Fibroblast of gingiva (primary cell): ENCODE measurements at regions not wholly inside any gene's neighbourhood (a gene's known extent, or its start where the extent isn't known, plus 50 kb on each side); places are given as distances from the start of the nearest gene placed in this dataset.
A peak's percentile ranks its signal among the peaks of the same experiment; 100 is the strongest.
"Not testable (repeated sequence)": the region's sequence is repeated elsewhere in the genome, so short reads cannot be mapped to it uniquely, and the experiment has no call there.

ENCODE experiments used
- DNase-seq: peaks from one replicate; pipeline ENCODE4 v3.0.0-alpha.2; 2011; ENCODE audit warnings: low read depth

DNA sequence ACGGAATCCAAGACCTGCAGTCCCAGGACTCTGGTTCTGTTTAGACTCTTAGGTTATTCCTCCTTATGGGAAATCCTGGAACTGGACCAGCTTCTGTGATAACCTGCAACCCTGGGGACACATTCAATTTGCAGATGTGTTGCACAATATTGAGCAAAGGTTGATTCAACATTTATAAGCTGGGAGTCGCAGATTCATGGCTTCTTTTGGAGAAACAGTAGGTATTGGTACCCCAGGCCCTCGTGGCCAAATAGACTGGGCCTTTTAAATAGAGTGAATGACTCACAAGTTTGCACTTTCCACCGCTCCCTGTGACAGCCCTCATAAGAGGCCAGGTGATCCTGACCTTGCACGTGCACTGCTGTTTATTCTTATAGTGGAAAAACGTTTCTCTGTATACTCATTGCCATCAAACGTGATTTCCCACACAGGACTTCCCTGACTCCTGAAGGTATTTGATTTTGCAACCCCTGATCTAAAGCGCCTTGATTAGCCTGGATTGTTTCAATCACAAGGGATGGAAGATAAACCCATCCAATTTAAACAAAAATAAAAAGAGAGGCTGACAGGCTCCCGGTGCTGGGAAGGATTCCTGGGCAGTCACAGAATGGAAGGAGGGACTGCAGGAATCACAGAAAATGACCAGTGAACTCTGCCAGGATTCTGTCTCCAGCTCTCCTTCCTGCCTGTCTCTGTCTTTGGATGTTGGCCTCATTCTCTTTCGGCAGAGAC is 98.0 kb downstream of the VCPKMT start:
- DNase-seq, result no peak

DNA sequence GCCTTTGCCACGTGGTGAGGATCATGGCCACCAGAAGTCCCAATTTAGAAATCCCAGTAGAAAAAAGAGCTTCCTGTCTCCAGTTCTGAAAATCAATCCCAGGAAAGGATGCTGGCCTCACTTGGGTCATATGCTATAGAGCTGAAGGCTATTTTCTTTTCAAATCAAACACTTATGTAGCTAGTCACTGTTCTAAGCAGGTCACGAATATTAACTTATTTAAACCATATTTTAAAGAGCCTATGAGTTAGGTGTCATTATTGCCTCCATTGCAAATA is 97.5 kb downstream of the VCPKMT start:
- no peak for DNase-seq

DNA sequence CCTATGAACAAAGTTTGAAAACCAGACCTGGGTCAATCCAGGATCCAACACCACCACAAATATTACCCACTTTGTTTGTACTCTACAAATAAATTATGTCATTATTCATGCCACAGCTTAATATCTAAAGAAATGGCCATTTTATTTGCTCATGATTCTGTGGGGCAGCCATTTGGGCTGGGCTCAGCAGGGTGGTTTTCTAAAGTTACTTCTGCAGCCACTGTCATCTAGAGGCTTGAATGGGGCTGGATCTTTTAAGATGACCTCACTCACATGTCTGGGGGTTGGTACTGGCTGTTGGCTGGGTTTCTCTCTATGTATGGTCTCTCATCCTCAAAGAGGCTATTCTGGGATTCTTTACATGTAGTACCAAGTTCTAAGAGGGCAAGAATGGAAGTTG is 96.2 kb downstream of the VCPKMT start:
- no peak for DNase-seq

DNA sequence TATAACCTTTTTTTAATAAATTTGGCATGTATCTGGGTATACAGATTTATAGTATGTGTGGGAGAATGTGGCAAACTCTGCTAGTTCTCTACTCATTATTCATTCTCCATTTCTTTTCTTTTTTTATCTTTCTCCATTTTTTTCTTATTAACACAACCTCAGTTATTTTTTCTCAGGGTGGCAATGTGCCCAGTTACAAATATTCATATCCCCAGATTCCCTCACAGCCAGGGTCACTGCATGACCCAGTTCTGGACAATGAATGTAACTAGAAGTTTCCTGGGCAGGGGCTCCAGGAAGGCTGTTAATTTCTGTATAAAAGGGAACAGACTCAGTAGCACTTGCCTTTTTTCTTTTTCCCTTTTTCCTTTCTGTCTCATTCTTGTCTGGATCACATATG is 95.6 kb downstream of the VCPKMT start:
- no peak for DNase-seq

DNA sequence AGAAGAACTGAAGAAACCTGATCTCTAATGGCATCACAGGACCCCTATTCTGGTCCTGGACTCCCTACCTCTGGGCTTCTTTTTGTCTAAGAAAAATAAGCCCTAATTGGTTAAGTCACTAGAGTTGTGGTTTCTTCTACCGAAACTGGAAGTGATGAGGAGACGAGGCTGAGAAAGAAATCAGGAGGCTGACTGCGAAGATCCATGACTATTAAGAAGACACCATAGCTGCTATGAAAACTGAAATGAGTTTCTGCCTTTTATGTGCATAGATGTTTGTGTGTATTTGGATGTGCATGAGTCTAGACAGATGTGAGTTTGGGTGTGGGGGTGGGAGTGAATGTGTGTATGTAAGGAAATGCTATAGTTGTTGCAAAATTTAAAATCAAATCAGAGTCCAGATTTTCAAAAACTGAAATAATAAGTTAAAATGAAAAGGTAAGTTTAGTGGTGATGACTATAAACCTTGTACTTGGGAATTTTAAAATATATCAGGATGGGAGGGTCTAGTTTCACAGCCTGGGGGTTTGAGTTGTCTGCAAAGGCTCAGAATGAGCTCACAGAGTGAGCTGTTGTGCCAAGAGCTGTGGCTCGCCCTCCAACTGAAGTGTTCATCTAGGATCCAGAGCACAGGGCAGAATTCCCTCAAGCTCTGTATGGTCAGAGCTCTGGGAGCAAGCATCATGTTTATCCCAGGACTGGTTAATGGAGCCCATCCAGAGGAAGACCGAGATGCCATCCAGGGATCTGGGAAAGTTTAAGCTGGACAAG is 94.9 kb downstream of the VCPKMT start:
- no peak for DNase-seq

DNA sequence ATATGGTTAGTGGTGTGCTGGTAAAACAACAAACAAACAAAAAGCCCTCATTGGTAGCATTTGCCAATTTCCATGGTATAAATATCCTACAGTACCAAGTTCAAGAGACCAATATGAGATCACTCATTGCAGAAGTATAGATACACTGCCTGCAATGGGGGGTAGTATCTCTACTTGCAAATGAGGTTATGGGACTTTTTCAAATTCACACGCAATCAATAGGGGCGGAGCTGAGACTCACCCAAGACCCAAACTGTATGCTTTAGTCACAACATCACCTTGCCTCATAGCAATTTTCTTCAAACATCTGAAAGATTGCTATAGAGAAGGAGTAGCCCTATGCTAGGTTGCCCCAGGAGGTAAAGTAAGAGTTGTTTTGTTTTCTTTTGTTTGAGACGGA is 93.7 kb downstream of the VCPKMT start:
- DNase-seq, result no peak

DNA sequence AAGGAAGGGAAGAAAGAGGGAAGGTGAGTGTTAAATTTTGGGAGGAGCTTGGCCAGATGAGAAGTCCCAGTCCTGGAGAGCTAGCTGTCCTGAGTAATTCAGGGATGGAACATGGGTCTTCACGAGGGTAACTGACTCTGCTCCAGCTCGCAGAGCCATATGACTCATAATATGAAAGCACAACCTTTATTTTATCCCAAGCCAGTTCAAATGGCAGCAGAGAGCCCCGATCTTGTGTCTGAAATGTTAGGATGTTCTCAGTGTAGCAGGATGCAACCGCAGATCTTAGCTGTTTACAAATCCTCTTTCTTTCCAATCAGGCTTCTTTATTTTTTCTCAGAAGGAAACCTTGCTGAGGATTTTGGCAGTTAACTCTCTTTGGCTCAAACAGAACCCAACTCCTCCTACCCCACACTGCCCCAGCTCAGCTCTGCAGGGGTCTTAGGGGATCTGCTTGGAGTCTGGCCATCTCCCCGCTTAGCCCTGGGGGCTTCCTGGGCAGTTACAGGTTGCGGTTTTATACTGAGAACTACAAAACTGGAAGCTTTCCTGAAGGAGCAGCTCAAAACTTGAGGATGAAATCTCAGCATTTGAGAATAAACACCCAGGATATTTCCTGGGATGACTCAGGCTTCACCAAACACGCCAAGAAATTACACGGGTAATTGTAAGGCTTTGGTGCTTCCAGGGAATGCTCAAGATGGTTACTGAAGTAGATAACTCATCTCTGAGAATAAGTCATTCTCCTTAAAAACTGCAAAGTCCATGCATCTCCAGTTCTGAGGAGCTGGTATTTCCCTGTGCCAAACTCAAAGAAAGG is 92.5 kb downstream of the VCPKMT start:
- peak; percentile 80 for DNase-seq

DNA sequence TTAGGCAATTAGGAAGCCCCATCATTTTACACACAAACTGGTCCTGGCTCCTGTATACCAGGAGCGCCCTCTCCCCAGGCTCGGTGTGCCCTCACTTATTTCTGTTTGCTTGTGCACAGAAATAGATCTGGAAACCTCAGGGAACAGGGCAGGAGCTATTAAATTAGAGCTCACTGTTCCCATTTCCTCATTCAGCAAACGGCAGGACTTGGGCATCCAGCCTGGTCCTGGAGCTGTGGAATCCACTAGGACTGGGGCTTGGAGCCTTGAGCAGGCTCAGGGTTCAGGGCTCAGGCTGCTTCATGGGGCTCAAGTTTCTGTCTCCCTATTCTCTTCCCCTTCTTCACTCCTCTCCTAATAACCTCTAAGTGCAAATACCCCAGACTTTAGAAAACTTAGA is 91.3 kb downstream of the VCPKMT start:
- DNase-seq, result no peak

DNA sequence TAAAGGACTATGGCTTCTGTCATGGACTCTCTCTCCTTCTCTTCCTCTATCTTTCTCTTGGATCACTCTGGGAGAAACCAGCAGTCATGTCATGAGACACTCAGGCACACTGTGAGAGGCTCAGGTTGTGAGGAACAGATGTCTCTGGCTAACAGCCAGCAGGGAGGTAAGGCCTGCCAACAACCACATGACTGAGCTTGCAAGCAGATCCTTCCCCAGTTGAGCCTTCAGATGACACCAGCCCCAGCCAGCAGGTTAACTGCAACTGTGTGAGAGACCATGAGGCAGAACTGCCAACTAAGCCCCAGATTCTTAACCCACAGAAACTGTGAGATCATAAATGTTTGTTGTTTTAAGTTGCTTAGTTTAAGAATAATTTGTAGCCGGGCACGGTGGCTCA is 90.6 kb downstream of the VCPKMT start:
- DNase-seq, result peak; percentile 24

DNA sequence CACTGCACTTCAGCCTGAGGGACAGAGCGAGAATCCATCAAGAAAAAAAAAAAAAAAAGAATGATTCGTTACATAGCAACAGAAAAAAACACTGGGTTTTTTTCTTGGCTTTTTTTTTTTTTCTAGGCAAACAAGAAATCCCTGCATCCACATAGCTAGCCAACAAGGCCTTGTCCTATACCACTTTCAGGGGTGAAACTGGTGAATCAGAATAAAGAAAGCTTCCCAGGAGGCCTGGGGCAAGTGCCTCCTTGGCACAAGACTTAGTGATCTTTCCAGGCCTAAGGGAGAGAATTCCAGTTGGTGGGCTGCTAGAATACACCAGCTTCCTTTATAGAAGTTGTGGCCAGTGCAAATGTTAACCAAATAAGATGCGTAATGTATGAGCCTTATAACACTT is 90.0 kb downstream of the VCPKMT start:
- no peak for DNase-seq

DNA sequence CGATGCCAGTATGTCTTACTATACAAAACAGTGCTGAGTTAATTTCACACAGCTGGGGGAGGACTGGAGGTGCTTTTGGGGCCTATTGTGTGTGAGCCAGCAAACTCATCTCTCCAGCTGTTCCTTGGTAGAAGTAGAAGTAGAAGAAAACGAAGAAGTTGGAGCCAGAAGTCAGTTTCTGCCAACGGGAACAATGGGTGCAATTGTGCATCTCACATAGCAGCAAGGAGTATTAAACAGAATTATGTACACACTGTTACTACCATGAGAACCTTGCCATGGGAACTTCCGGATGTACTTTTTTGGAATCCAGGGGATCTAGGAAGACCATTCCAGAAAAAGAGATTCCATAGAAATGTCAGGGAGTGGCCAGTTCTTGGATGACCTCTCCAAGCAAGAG is 88.6 kb downstream of the VCPKMT start:
- no peak for DNase-seq

DNA sequence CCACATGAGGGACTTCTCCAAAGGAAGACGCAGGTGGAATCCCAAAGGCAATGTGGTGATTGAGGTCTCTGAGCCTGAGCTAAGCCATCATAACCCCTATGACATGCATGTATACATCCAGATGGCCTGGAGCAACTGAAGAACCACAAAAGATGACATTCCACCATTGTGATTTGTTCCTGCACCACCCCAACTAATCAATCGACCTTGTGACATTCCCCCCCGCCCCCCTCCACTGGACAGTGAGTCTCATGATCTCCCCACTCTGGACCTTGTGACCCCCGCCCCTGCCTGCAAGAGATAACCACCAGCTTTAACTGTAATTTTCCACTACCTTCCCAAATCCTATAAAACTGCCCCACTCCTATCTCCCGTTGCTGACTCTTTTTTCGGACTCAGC is 87.9 kb downstream of the VCPKMT start:
- DNase-seq, result no peak

DNA sequence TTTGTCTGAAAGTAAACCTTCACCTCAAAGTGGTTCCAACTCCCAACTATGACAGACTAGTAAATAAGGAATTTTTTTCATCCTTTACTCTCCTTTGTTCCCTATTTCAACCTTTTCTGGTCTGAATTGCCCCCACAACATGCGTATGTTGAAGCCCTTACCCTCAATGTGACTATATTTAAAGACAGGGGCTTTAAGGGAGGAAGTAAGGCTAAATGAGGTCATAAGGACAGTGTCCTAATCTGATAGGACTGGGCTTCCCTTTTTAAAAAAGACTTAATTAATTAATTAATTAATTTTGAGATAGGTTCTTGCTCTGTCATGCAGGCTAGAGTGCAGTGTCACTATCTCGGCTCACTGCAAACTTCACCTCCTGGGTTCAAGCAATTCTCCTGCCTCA is 86.3 kb downstream of the VCPKMT start:
- no peak for DNase-seq

DNA sequence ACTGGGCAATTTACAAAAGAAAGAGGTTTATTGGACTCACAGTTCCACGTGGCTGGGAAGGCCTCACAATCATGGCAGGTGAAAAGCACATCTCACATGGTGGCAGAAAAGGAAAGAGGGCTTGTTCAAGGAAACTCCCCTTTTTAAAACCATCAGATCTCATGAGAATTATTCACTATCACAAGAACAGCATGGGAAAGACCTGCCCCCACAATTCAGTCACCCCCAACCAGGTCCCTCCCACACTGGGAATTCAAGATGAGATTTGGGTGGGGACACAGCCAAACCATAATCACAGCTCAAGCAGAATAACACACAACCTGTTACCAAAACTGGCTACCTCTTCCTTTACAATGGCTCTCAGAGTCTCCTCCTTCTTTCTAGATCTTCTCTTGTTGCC is 85.5 kb downstream of the VCPKMT start:
- not testable (repeated sequence) for DNase-seq

DNA sequence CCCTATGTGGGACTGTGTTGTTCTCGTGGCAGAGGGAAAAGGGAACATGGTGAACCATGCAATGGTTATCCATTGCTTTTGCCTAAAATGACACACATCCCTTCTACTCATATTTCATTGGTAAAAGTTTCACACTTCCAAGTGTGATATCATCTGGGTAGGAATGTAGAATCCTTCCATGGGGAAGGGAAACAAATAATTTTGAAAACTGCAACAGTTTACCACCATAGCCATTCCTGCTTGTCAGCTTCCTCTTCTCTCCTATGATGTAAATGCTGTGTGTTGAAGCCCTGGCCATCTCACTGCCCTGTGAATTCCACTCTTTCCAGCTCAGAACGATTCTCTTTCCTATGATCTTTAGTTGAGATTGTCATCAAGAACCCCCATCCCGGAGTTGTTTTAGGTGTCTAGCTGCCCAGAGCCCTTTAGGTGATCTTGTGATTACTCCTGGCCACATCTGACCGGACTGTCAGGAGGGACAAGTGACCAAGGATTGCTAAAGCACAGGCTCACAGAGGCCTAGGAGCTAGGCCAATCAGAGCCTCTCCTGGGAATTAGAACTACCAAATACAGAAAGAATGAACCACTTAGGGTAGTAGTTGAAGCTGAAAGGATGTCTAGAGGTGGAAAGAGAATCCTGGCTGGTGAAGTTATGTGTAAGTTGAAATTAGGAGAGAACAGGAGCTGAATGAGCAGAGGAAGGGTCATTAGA is 84.6 kb downstream of the VCPKMT start:
- peak; percentile 46 for DNase-seq

DNA sequence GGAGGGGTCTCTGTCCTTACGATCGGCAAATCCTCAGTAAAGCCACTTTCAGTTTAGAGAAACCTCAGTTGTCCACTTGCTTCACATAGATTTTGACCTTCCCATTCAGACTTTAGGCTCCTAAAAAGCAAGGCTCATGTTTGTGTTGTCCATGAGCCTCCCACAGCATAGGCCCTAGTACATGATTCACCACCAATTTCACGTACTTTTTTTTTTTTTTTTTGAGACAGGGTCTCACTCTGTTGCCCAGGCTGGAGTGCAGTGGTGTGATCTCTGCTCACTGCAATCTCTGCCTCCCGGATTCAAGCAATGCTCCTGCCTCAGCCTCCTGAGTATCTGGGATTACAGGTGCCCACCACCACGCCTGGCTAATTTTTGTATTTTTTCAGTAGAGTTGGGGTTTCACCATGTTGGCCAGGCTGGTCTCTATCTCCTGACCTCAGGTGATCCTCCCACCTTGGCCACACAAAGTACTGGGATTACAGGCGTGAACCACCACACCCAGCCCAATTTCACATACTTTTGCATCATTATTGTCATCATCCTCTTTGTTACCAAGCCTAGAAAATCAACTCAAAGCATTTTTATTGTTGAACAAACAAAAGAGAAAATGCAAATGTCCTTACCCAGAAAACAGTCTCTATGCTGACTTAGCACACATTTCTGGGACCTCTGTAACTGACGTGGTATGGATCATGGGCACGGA is 83.8 kb downstream of the VCPKMT start:
- not testable (repeated sequence) for DNase-seq

DNA sequence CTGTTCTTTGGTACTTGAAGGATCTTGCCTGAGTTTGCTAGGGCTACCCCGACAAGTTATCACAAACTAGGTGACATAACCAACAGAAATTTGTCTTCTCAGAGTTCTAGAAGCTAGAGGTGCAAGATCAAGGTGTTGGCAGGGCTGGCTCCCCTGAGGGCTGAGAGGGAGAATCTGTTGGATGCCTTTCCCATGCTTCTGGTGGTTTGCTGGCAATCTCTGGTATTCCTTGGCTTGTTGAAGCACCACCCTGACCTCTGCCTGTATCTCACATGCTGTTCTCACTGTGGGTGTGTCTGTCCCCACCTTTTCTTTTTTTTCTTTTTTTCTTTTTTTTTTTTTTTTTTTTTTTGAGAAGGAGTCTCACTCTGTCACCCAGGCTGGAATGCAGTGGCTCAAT is 81.2 kb downstream of the VCPKMT start:
- DNase-seq, result no peak

DNA sequence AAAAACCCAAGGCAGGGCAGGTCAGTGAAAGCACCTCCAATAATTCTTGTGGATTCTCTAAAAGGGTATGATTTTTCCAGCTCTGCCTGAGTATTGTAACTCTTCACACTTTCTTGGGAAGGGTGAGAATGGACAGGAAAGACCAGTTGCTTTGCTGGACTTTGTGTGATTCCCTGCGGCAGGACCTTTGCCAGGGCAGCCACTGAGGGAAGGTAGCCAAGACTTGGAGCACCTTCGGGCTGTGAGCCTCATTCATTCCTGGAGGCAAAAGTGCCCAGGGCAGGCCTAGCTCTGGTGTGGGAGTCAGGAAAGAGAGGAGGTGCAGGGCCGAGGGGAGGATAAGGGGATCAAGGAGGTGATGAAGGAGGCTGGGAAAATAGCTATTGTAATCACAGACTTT is 80.2 kb downstream of the VCPKMT start:
- DNase-seq, result no peak

DNA sequence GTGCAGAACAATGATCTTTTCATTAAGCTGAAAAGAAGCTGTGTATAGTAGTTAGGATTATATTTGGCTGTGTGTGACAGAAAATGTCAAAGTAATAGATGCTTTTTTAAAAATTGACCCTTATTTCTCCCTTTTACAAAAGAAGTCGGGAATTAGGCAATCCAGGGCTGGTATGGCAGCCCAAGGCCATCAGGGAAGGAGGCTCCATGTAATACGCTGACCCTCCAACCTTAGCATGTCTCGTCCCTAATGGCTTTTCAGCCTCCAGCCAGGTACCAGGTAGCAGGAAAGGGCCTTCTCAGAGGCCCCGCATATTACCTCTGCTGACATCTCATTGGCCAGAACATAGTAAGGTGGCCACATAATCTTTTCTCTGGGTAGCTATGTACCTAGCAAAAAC is 79.7 kb downstream of the VCPKMT start:
- no peak for DNase-seq

DNA sequence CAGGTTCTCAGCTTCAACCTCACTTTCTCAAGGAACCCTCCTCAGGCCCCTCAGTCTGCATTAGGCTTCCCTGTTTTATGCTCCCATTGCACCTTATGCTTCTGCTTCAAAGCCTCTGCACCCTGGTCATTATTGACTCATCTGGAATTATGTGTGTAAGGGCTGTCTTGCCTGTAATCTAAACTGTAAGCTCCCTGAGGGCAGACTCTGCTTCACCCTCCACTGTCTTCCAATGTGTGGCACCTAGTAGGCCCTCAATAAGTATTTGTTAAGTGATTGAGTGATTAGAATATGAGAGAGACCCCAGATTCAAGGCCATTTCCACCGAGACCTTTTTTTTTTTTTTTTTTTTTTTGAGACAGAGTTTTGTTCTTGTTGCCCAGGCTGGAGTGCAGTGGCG is 79.1 kb downstream of the VCPKMT start:
- no peak for DNase-seq

DNA sequence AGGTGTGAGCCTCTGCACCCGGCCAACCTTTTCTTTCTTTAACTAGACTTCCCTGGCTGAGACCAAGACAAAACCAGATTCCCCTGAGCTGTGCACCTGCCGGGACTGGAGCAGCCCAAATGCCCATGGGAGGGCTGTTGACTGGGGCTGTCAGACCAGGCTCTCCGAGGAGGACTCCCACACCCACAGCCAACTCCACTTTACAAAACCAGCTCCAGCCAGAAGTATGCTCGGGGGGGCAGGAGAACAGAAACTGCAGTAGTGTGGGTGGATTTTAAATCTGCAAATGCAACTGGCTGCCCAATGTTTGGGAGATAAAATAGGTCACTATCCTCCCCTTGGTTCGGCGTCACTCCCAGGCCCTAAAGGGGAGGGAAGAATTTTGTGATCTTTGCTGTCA is 78.5 kb downstream of the VCPKMT start:
- DNase-seq, result no peak
